LNCaP clone FGC (cell line): ENCODE measurements at regions not wholly inside any gene's neighbourhood (a gene's known extent, or its start where the extent isn't known, plus 50 kb on each side); places are given as distances from the start of the nearest gene placed in this dataset.

Experiments used
- DNase-seq: peaks from one replicate; pipeline ENCODE4 v3.0.0-alpha.2; 2011; ENCODE audit warnings: low read depth
- H3K4me3 ChIP-seq: 2 replicates; pipeline ENCODE4 v1.5.1; 2011; ENCODE audit warnings: mild to moderate bottlenecking, low read depth, low read length, control low read depth
- CTCF ChIP-seq: IDR thresholded peaks from 2 replicates; pipeline ENCODE4 v1.5.1; 2012; ENCODE audit warnings: mild to moderate bottlenecking; ENCODE audit not compliant: control insufficient read depth, insufficient read depth; ENCODE audit errors: extremely low read depth

- TF ChIP-seq CTCF = no peak
- no peak for DNase-seq
- no peak overlapping the region for H3K4me3 ChIP-seq
These were observed 234.8 kb downstream of the FOXD2 start for GRCh38 chr1:47672622-47673021.

- DNase-seq = no peak
- no peak for TF ChIP-seq CTCF
- H3K4me3 ChIP-seq = no peak overlapping the region
These were observed 236.3 kb downstream of the FOXD2 start for GRCh38 chr1:47674189-47674588.

- no peak overlapping the region for H3K4me3 ChIP-seq
- no peak for TF ChIP-seq CTCF
These were observed 237.3 kb downstream of the FOXD2 start for GRCh38 chr1:47675047-47675675.

GRCh38 chr1:47675721-47676120, 237.9 kb downstream of the FOXD2 start:
- no peak overlapping the region for H3K4me3 ChIP-seq
- DNase-seq = no peak
- TF ChIP-seq CTCF = no peak

More at GRCh38 chr1:47675047-47675675, 237.3 kb downstream of the FOXD2 start:
- no peak for DNase-seq

GRCh38 chr1:47676311-47677054, 238.6 kb downstream of the FOXD2 start:
- no peak overlapping the region for H3K4me3 ChIP-seq
- DNase-seq = no peak
- no peak for TF ChIP-seq CTCF

- DNase-seq = no peak
- TF ChIP-seq CTCF = no peak
These were observed 239.5 kb downstream of the FOXD2 start for GRCh38 chr1:47677241-47677940.

More at GRCh38 chr1:47677241-47677940, 239.5 kb downstream of the FOXD2 start:
- H3K4me3 ChIP-seq = no peak overlapping the region
